ENCODE measurements at regions not wholly inside any gene's neighbourhood (a gene's known extent, or its start where the extent isn't known, plus 50 kb on each side); places are given as distances from the start of the nearest gene placed in this dataset.

GRCh38 chr4:57628004-57628403 is 517.8 kb upstream of the IGFBP7 start:
- TF ChIP-seq CTCF (conservative IDR thresholded peaks at IDR 0.05; ENCODE audit: low read length), result no peak
- no peak for TF ChIP-seq EZH2phosphoT487 (IDR thresholded peaks at IDR 0.05; ENCODE audit: borderline replicate concordance, low read depth, low read length)
